GM21360 (cell line): ENCODE measurements at regions not wholly inside any gene's neighbourhood (a gene's known extent, or its start where the extent isn't known, plus 50 kb on each side); places are given as distances from the start of the nearest gene placed in this dataset.
"Not testable (repeated sequence)": the region's sequence is repeated elsewhere in the genome, so short reads cannot be mapped to it uniquely, and the experiment has no call there.

ENCODE experiments used
- ATAC-seq: cut with Tn5 transposase; IDR thresholded peaks from one replicate; pipeline ENCODE4 v1.9.1; 2021; ENCODE audit warnings: mild to moderate bottlenecking, moderate library complexity; ENCODE audit not compliant: unreplicated experiment

DNA sequence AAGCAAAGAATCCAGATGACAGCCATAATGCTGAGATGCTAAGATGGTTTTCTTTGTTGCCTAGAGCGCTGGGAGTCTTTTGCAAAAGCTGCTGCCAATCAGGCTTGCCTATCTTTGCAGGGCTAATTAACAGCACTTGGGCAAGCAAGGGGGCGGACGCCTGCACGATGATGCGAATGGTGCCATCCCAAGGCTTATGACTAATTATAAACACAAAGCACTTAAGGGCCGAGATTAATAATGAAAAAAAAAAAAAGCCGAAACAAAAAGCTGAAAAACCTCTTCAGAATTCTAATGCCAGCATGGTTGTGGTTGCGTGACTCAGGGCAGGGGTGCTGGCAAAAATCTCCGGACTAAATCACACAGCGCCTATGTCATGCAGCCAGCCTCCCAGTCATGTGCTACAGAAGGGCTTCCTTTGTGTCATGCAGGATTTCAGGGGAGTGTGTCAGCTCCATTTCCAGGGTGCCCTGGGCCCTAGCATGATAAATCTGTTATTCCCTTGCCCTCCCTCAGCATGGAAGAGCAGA lies 185.0 kb upstream of the ANKRD28 start:
- ATAC-seq, result no peak

GRCh38 chr3:15983232-15983631 lies 185.5 kb upstream of the ANKRD28 start:
- no peak for ATAC-seq

DNA sequence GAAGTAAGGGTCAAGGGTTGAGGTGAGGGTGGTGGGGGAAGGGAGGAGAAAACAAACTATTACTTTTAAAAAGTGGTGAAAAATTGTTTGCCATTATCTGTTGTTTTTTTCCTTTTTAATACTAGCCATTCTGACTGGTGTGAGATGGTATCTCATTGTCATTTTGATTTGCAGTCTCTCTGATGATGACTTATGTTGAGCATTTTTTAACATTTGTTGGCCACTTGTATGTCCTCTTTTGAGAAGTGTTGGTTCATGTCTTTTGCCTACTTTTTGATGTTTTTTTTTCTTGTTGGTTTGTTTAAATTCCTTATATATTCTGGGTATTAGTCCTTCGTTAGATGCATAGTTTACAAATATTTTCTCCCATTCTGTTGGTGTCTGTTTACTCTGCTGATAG lies 185.9 kb upstream of the ANKRD28 start:
- ATAC-seq, result no peak

DNA sequence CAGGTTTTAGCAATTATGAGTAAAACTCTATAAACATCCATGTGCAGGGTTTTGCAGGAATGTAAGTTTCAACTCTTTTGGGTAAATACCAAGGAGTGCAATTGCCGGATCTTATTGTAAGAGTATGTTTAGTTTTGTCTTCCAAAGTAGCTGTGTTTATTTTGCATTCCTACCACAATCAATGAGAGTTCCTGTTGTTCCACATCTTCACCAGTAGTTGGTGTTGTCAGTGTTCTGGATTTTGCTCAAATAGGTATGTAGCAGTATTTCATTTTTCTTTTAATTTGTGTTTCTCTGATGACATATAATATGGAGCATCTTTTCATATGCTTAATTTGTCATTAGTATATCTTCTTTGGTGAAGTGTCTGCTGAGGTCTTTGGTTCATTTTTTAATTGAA lies 185.1 kb upstream of the GALNT15 start:
- ATAC-seq, result no peak

GRCh38 chr3:15993660-15994059 lies 180.8 kb upstream of the GALNT15 start:
- ATAC-seq, result not testable (repeated sequence)

DNA sequence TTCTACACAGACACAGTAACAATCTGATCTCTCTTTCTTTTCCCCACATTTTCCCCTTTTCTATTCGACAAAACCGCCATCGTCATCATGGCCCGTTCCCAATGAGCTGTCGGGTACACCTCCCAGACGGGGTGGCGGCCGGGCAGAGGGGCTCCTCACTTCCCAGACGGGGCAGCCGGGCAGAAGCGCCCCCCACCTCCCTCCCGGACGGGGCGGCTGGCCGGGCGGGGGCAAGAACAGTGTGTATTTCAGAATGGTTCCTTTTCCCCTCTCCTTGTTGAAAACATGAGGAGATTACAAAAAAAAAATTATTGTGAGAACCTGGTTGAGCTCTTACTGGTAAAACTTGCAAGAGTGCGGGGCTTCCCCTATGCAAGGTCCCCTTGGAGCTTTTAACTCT lies 178.0 kb upstream of the GALNT15 start:
- not testable (repeated sequence) for ATAC-seq

DNA sequence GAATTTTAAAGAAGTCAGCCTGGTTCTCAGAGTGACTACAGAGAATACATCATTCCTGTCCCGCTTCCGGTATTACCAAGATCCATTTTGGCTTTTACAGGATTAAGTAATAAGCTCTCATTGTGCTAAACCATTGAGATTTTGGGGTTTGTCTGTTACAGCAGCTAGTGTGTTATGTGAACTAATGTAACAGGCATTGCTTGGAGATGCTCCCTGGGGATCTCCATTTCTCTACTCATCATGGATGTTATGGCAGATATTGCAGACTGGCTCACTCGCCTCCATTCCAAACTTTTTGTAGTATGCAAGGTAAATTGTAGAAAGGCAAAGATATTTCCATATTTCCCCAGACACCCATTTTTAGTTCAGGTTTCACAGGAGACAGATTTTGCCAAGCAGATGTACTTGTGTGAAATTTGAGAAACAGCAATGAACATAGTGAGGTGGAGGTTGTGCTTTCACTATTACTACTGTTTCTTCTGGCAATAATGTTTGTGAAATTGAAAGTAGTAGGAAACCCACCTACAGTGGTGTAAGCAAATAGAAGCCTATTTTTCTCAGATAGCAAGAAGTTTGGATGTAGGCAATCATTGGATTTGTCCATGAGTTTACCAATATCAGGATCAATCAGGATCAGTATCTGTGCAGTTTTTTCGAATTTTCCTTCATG lies 177.1 kb upstream of the GALNT15 start:
- ATAC-seq, result peak; percentile 70

DNA sequence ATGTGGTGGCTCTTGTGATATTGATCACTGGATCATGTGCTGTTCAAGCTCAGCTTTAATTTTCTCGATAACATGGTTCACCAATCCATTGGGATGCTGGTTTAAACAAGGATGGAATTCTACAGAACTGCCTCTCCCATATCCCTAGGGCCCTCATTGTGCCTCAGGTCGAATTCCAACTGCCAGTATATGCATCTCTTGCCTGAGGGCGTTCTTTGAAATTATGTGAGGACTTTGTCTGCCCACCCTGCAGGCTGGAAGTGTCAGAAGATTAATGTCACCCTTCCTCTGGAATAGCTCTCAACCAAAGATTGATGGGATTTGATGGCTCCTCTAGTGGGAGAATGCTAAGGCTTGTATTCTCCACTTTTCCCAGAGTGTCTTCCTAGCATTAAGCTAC lies 175.6 kb upstream of the GALNT15 start:
- ATAC-seq, result no peak

DNA sequence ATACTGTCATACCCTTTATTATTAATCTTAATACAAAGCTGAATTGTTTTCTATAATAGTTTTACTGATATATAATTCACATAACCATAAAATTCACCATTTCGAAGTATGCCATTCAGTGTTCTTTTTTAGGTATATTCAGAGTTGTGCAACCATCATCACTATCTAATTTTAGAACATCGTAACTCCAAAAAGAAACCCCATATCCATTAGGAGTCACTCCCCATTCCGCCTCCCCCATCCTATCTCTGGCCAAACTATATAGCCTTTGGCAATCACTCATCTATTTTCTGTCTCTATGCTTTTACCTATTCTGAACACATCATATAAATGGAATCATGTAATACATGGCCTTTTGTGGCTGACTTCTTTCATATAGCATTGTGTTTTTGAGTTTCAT lies 169.7 kb upstream of the GALNT15 start:
- ATAC-seq, result no peak

DNA sequence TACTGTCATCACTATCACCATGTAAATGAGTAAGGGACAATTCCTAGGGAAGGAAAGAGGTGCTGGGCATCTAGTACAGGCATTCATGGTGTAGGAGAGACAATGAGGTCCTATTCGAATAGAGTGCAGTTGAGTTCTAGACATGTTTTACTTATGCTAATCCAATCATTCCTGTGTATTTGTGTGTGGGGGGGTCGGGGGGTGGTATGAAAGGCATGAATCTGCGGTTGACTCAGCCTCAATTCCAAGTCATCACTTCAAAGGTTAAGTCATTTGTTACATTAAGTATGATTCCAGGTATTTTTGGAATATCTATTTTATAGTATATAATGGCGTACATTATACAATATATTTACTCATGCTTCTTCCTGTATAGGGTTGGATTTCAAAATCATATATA lies 163.1 kb upstream of the GALNT15 start:
- no peak for ATAC-seq

DNA sequence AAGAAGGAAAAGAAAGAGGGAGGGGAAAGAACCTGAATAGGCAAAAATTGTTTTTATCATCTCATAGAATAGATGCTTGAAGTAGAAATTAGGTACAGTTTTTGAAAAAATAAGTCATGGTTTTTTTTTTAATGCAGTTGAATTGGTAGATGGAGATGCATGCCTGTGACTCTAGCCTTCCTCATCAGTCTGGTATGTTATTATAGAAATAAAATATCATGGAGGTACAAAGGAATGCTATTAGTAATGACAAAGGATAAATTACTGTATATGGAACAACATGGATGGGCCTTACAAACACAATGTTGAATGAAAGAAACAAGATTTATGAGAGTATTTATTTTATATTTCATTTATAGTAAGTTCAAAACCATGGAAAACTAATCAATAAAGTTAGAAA lies 162.4 kb upstream of the GALNT15 start:
- no peak for ATAC-seq

DNA sequence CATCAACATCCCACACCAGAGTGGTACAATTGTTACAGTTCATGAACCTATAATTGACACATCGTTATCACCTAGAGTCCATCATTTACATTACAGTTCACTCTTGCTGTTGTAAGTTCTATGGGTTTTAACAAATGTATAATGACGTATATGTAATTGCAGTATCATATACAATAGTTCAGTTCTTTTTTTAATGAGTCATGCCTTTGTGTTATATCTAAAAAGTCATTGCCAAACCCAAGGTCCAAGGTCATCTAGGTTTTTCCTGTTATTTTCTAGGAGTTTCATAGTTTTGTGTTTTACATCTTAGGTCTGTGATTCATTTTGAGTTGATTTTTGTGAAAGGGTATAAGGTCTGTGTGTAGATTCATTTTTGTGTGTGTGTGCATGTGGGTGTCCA lies 160.9 kb upstream of the GALNT15 start:
- no peak for ATAC-seq

GRCh38 chr3:16021801-16022200 lies 152.7 kb upstream of the GALNT15 start:
- ATAC-seq, result not testable (repeated sequence)

DNA sequence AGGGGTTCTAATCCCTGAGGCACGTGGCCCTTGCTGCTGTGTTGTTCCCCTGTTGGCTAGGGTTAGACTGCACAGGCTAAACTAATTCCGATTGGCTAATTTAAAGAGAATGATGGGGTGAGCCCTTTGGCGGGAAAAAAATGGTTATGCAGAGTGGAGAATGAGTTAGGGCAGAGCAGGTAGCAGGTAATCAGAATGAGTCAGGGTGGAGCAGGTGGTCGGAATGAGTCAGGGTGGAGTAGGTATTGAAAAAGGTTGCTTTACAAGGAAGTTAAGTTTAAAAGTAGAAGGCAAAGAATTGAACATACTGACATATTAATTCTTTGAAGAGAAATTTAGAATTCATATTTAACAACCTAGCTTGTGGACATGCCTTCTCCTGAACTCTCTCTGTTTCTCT lies 150.6 kb upstream of the GALNT15 start:
- ATAC-seq, result not testable (repeated sequence)

- no peak for ATAC-seq
Measured at GRCh38 chr3:16024548-16024947, 149.9 kb upstream of the GALNT15 start.

DNA sequence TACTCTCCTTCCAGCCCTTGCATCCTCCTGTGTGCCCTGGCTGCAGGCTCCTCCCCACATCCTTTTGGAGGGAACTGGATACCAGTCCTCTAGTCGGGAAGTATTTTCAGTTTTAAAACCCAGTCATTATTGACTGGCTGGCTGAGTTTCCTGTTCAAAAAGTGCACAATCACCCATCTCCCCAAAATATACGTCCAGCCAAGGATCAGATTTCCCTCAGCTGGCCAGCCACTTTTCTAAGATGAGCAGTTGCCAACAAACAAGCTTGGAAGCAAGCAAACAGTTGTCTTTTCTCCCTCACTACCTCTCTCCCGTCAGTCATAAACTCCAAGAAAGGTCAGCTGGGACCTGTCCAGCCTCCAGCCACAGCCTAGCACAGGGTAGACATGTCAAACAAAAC lies 147.7 kb upstream of the GALNT15 start:
- no peak for ATAC-seq

GRCh38 chr3:16028604-16029003 lies 145.9 kb upstream of the GALNT15 start:
- no peak for ATAC-seq

GRCh38 chr3:16030342-16030741 lies 144.1 kb upstream of the GALNT15 start:
- ATAC-seq, result no peak

GRCh38 chr3:16031434-16031833 lies 143.0 kb upstream of the GALNT15 start:
- ATAC-seq, result no peak

- ATAC-seq, result no peak
Measured at GRCh38 chr3:16033889-16034687, 140.4 kb upstream of the GALNT15 start.

DNA sequence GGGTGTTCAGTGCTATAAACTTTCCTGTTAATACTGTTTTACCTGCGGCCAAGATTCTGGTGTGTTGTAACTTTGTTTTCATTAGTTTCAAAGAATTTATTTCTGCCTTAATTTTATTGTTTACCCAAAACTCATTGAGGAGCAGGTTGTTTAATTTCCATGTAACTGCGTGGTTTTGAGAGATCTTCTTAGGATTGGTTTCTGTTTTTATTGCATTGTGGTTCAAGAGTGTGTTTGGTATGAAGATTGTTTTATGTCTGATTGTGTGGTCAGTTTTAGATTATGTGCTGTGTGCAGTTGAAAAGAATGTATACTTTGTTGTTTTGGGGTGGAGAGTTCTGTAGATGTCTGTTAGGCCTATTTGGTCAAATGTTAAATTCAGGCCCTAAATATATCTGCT lies 133.5 kb upstream of the GALNT15 start:
- no peak for ATAC-seq
